Retinal pigment epithelial cell (primary cell): ENCODE measurements at regions not wholly inside any gene's neighbourhood (a gene's known extent, or its start where the extent isn't known, plus 50 kb on each side); places are given as distances from the start of the nearest gene placed in this dataset.

Experiments
- DNase-seq: peaks from one replicate; pipeline ENCODE4 v3.0.0-alpha.2; 2010; ENCODE audit warnings: low read depth
- H3K4me3 ChIP-seq: 2 replicates; pipeline ENCODE4 v1.5.1; 2011; ENCODE audit warnings: mild to moderate bottlenecking, low read length, control low read depth, moderate library complexity
- CTCF ChIP-seq: conservative IDR thresholded peaks from 2 replicates; pipeline ENCODE4 v1.5.1; 2011; ENCODE audit warnings: low read depth, low read length, control low read depth, inconsistent platforms

- TF ChIP-seq CTCF, result no peak
- no peak overlapping the region for H3K4me3 ChIP-seq
- no peak for DNase-seq
Observed at GRCh38 chr3:106013971-106014370, 145.2 kb upstream of the CBLB start.

GRCh38 chr3:106014518-106014917, 145.7 kb upstream of the CBLB start:
- TF ChIP-seq CTCF, result no peak
- no peak overlapping the region for H3K4me3 ChIP-seq
- DNase-seq, result no peak

GRCh38 chr3:106014971-106015370, 146.2 kb upstream of the CBLB start:
- no peak overlapping the region for H3K4me3 ChIP-seq
- DNase-seq, result no peak
- TF ChIP-seq CTCF, result no peak

- H3K4me3 ChIP-seq, result no peak overlapping the region
- no peak for TF ChIP-seq CTCF
- DNase-seq, result no peak
Observed at GRCh38 chr3:106018102-106018501, 149.3 kb upstream of the CBLB start.

- no peak overlapping the region for H3K4me3 ChIP-seq
- TF ChIP-seq CTCF, result no peak
- DNase-seq, result no peak
Observed at GRCh38 chr3:106018929-106019550, 150.2 kb upstream of the CBLB start.

- no peak overlapping the region for H3K4me3 ChIP-seq
- DNase-seq, result no peak
- no peak for TF ChIP-seq CTCF
Observed at GRCh38 chr3:106022913-106023312, 154.1 kb upstream of the CBLB start.

- H3K4me3 ChIP-seq, result no peak overlapping the region
- TF ChIP-seq CTCF, result no peak
- no peak for DNase-seq
Observed at GRCh38 chr3:106025151-106025722, 156.4 kb upstream of the CBLB start.
